ENCODE measurements at regions not wholly inside any gene's neighbourhood (a gene's known extent, or its start where the extent isn't known, plus 50 kb on each side); places are given as distances from the start of the nearest gene placed in this dataset.
"Not testable (repeated sequence)": the region's sequence is repeated elsewhere in the genome, so short reads cannot be mapped to it uniquely, and the experiment has no call there.

GRCh38 chr13:68892596-68892995 lies 1215.0 kb upstream of the ATXN8OS start:
- TF ChIP-seq POLR2AphosphoS5, POLR2A, TAF1, SPI1 (IDR thresholded peaks at IDR 0.05; ENCODE audit: low read depth, low read length): not testable (repeated sequence)
